HG02938 (cell line): ENCODE measurements at regions not wholly inside any gene's neighbourhood (a gene's known extent, or its start where the extent isn't known, plus 50 kb on each side); places are given as distances from the start of the nearest gene placed in this dataset.
"Not testable (repeated sequence)": the region's sequence is repeated elsewhere in the genome, so short reads cannot be mapped to it uniquely, and the experiment has no call there.

ENCODE experiments used
- ATAC-seq: cut with Tn5 transposase; IDR thresholded peaks from one replicate; pipeline ENCODE4 v1.9.1; 2021; ENCODE audit warnings: mild to moderate bottlenecking, moderate library complexity; ENCODE audit not compliant: unreplicated experiment

DNA sequence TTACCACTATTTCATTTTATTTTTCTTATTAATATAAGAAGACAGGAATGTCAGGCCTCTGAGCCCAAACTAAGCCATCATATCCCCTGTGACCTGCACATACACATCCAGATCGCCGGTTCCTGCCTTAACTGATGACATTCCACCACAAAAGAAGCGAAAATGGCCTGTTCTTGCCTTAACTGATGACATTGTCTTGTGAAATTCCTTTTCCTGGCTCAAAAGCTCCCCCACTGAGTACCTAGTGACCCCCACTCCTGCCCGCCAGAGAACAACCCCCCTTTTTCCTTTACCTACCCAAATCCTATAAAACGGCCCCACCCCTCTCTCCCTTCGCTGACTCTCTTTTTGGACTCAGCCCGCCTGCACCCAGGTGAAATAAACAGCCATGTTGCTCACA is 77.8 kb upstream of the FANCL start:
- not testable (repeated sequence) for ATAC-seq

GRCh38 chr2:58313926-58314325 is 72.8 kb upstream of the FANCL start:
- no peak for ATAC-seq

- no peak for ATAC-seq
Observed at GRCh38 chr2:58308435-58308834, 67.3 kb upstream of the FANCL start.

- ATAC-seq: no peak
Observed at GRCh38 chr2:58304843-58305242, 63.7 kb upstream of the FANCL start.

DNA sequence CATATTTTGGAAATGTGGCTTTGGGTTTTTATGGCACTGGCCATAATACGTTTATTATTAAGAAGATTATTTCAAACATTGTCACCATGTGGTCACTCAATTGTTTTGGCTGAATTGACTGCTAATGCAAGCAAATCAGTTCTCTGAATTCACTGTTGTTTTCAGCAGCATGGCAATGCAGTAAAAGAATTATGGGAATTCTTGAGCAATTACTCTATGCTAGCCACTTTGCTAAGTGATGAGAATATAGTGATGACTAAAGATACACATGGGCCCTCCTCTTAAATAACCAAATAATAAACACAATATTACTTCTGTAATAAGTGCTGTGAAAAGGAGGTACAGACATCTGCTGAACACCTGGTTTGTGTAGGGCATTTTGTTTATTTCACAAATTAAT is 58.0 kb upstream of the FANCL start:
- ATAC-seq: no peak

GRCh38 chr2:58293056-58293455 is 51.9 kb upstream of the FANCL start:
- no peak for ATAC-seq

- no peak for ATAC-seq
Observed at GRCh38 chr2:58291726-58292438, 50.8 kb upstream of the FANCL start.
